ENCODE measurements at regions not wholly inside any gene's neighbourhood (a gene's known extent, or its start where the extent isn't known, plus 50 kb on each side); places are given as distances from the start of the nearest gene placed in this dataset.

DNA sequence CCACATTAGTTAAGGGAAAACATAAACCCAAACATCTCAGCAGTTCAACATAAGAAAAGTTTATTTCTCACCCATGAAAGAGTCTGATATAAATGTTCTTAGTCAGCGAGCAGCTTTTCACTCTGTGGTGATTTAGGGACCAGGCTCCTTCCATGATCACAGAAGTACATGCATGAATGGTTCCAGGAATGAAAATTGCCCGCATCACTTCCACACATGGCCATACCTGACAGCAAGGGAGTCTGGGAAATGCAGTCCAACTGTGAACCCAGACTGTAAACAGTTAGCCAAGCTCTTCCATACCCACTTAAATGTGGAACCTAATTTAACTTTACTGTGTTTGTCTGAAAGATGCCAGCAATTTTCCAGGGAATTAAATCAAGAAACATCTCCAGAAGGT is 353.9 kb downstream of the HACE1 start:
- H2BK120ac ChIP-seq (replicated peaks; ENCODE audit: low read depth, low read length): no peak overlapping the region
- H4K8ac ChIP-seq (ENCODE audit: extremely low read depth, insufficient read depth, low read length): no peak overlapping the region
- H2AK5ac ChIP-seq (ENCODE audit: low read depth, low read length): no peak overlapping the region
- H3K4me1 ChIP-seq (replicated peaks in 1 of 4; ENCODE audit: control insufficient read depth in 3 of 4, insufficient read depth in 4 of 4, low read length in 3 of 4): no peaks in the 10 kb centered on the region
- no peaks in the 10 kb centered on the region for H3K79me1 ChIP-seq (ENCODE audit: low read depth, low read length)
- FAIRE-seq (no peak), DNase-seq (ENCODE audit: low read depth in 1 of 2, low spot score in 2 of 2) (no peak)
- WGBS, 2 experiments (ENCODE audit: extremely low coverage in 1 of 2, insufficient coverage in 1 of 2, insufficient read length in 1 of 2, insufficient replicate concordance in 2 of 2, low coverage in 1 of 2, low lambda C conversion rate in 2 of 2, missing lambda C conversion rate in 1 of 2): 85% methylated on average over 2 of the region's 2 CpGs; no CpG with 5 or more reads in 1 of the 2 experiments
- no peak overlapping the region for H2BK12ac ChIP-seq (ENCODE audit: low read depth, low read length)
- H3K56ac ChIP-seq (replicated peaks; ENCODE audit: insufficient read length, low read depth, low read length): no peak overlapping the region
- ChIA-PET CTCF (ENCODE audit: partially characterized antibody) (no interaction called here), POLR2A (ENCODE audit: partially characterized antibody) (no interaction called here)
- H2BK15ac ChIP-seq (ENCODE audit: low read length): no peak overlapping the region
- no peaks in the 10 kb centered on the region for H3K9me3 ChIP-seq (ENCODE audit: insufficient read depth in 2 of 2, low read depth in 1 of 2, low read length in 1 of 2)
- no peaks in the 10 kb centered on the region for H4K20me1 ChIP-seq (replicated peaks in 1 of 2; ENCODE audit: control insufficient read depth in 1 of 2, insufficient read depth in 2 of 2, low read length in 2 of 2)
- H3K9ac ChIP-seq (replicated peaks in 1 of 4; ENCODE audit: extremely low read depth in 1 of 4, low read depth in 3 of 4, low read length in 3 of 4): no peak overlapping the region
- no peaks in the 10 kb centered on the region for H3K36me3 ChIP-seq (ENCODE audit: control insufficient read depth in 2 of 4, insufficient read depth in 4 of 4, low read length in 3 of 4)
- no peak overlapping the region for H4K91ac ChIP-seq (replicated peaks; ENCODE audit: insufficient read length, low read length)
- no peak for TF ChIP-seq GTF2F1 (IDR thresholded peaks at IDR 0.05; ENCODE audit: borderline replicate concordance, low read depth, low read length)
- TF ChIP-seq KDM5A (IDR thresholded peaks at IDR 0.05; ENCODE audit: low read length): no peak
- TF ChIP-seq HDAC2 (IDR thresholded peaks at IDR 0.05; ENCODE audit: borderline replicate concordance in 1 of 2, low read depth in 2 of 2, low read length in 2 of 2): no peak
- TF ChIP-seq NANOG (IDR thresholded peaks at IDR 0.05; ENCODE audit: insufficient read depth, low read depth, low read length, poor library complexity, severe bottlenecking): no peak
- no peak for TF ChIP-seq SP2 (IDR thresholded peaks at IDR 0.05; ENCODE audit: low read length)
- no peak for TF ChIP-seq SAP30 (IDR thresholded peaks at IDR 0.05; ENCODE audit: insufficient read depth, insufficient replicate concordance, low read length)
- TF ChIP-seq FOSL1 (IDR thresholded peaks at IDR 0.05; ENCODE audit: insufficient read depth, low read depth, low read length): no peak
- TF ChIP-seq RNF2 (IDR thresholded peaks at IDR 0.05; ENCODE audit: borderline replicate concordance, low read depth, low read length, missing control alignments, poor library complexity, severe bottlenecking): no peak
- TF ChIP-seq POU5F1 (IDR thresholded peaks at IDR 0.05; ENCODE audit: low read depth, low read length): no peak
- no peak for TF ChIP-seq GABPA (IDR thresholded peaks at IDR 0.05; ENCODE audit: borderline replicate concordance, insufficient read depth, low read length)
- TF ChIP-seq KDM4A (IDR thresholded peaks at IDR 0.05; ENCODE audit: low read depth, low read length, severe bottlenecking): no peak
- no peak overlapping the region for H2BK5ac ChIP-seq (ENCODE audit: low read depth, low read length)
- H2BK20ac ChIP-seq (ENCODE audit: low read length): no peak overlapping the region
- H3K4me3 ChIP-seq (ENCODE audit: extremely low read depth in 1 of 4, insufficient read depth in 2 of 4, low read depth in 3 of 4, low read length in 4 of 4): no peak overlapping the region
- H3K27ac ChIP-seq (ENCODE audit: low read depth, low read length): no peak overlapping the region
- no peaks in the 10 kb centered on the region for H3K27me3 ChIP-seq (replicated peaks in 1 of 4; ENCODE audit: control insufficient read depth in 3 of 4, extremely low read depth in 1 of 4, insufficient read depth in 3 of 4, low read length in 3 of 4)
- no peaks in the 10 kb centered on the region for H3K79me2 ChIP-seq (ENCODE audit: control insufficient read depth in 1 of 2, insufficient read depth in 2 of 2, low read length in 2 of 2)
- no peak overlapping the region for H3K4ac ChIP-seq (replicated peaks; ENCODE audit: insufficient read length, low read depth, low read length)
- no peak overlapping the region for H4K5ac ChIP-seq (ENCODE audit: insufficient read length, low read depth, low read length)
- H2AFZ ChIP-seq (ENCODE audit: low read length): no peak overlapping the region
- no peak overlapping the region for H3K23ac ChIP-seq (ENCODE audit: insufficient read length)
- no peak overlapping the region for H3K18ac ChIP-seq (ENCODE audit: extremely low read depth, low read length)
- H3K14ac ChIP-seq (ENCODE audit: insufficient read length): no peak overlapping the region
- no peaks in the 10 kb centered on the region for H3K23me2 ChIP-seq (ENCODE audit: low read depth, low read length)
- no peak overlapping the region for H3K4me2 ChIP-seq (ENCODE audit: insufficient read depth in 1 of 2, low read depth in 2 of 2, low read length in 2 of 2)

Data from H1 (cell line).